ENCODE measurements at regions not wholly inside any gene's neighbourhood (a gene's known extent, or its start where the extent isn't known, plus 50 kb on each side); places are given as distances from the start of the nearest gene placed in this dataset.

GRCh38 chr5:68154119-68154857, 61.3 kb upstream of the PIK3R1 start:
- Histone ChIP-seq H3K9me3 (ENCODE audit: control insufficient read depth in 2 of 3, insufficient read depth in 1 of 3, low read length in 3 of 3) (no peaks in the 10 kb centered on the region), H3K4me1 (ENCODE audit: control insufficient read depth in 2 of 3, insufficient read depth in 2 of 3, low read depth in 1 of 3, low read length in 3 of 3) (no peaks in the 10 kb centered on the region), H3K4me3 (ENCODE audit: low read length in 3 of 3) (no peak overlapping the region), H3K27me3 (ENCODE audit: control insufficient read depth, insufficient read depth, low read length) (no peaks in the 10 kb centered on the region), H3K36me3 (ENCODE audit: control insufficient read depth in 2 of 3, insufficient read depth in 3 of 3, low read length in 3 of 3) (no peaks in the 10 kb centered on the region), H3K9ac (ENCODE audit: low read length in 3 of 3) (no peak overlapping the region), H3K27ac (ENCODE audit: low read depth in 2 of 2, low read length in 2 of 2) (no peak overlapping the region)
- intact Hi-C loops (cut with DNase I) = no loop called here
- DNase-seq (no peak), FAIRE-seq (no peak)
- TF ChIP-seq CTCF (IDR thresholded peaks at IDR 0.05; ENCODE audit: borderline replicate concordance, extremely low read depth, insufficient read depth) = no peak

- H3K36me3 ChIP-seq (ENCODE audit: control insufficient read depth in 2 of 3, insufficient read depth in 3 of 3, low read length in 3 of 3) = no peaks in the 10 kb centered on the region
- no peak overlapping the region for H3K9ac ChIP-seq (ENCODE audit: low read length in 3 of 3)
- H3K27me3 ChIP-seq (ENCODE audit: control insufficient read depth, insufficient read depth, low read length) = no peaks in the 10 kb centered on the region
- intact Hi-C loops (cut with DNase I) = no loop called here
- H3K4me1 ChIP-seq (ENCODE audit: control insufficient read depth in 2 of 3, insufficient read depth in 2 of 3, low read depth in 1 of 3, low read length in 3 of 3) = no peaks in the 10 kb centered on the region
- TF ChIP-seq CTCF (IDR thresholded peaks at IDR 0.05; ENCODE audit: borderline replicate concordance, extremely low read depth, insufficient read depth) = no peak
- DNase-seq (no peak), FAIRE-seq (no peak)
- H3K4me3 ChIP-seq (ENCODE audit: low read length in 3 of 3) = no peak overlapping the region
- H3K27ac ChIP-seq (ENCODE audit: low read depth in 2 of 2, low read length in 2 of 2) = no peak overlapping the region
- no peaks in the 10 kb centered on the region for H3K9me3 ChIP-seq (ENCODE audit: control insufficient read depth in 2 of 3, insufficient read depth in 1 of 3, low read length in 3 of 3)
These were observed 63.7 kb upstream of the PIK3R1 start for GRCh38 chr5:68151812-68152211.

GRCh38 chr5:68149189-68149588, 66.4 kb upstream of the PIK3R1 start:
- no peak overlapping the region for H3K4me3 ChIP-seq (ENCODE audit: low read length in 3 of 3)
- no peak for TF ChIP-seq CTCF (IDR thresholded peaks at IDR 0.05; ENCODE audit: borderline replicate concordance, extremely low read depth, insufficient read depth)
- FAIRE-seq = no peak

DNA sequence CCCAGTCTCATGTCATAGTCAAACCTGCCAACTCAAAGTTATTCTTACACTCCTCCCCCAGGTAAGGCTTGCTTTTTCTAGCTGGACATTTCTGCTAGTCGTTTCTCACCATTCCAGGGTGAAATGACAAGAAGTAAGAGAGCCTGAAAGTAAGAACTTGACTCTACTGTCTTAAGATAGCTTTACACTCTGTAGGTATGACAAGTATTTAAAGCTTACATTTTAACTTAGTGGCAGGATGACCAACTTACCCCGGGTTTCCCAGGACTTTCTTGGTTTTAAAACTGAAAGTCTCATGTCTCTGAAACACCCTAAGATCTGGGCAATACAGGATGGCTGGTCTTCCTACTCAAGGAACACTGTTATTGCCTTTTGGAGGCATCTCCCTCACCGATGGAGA, 67.5 kb upstream of the PIK3R1 start:
- Histone ChIP-seq H3K27me3 (ENCODE audit: control insufficient read depth, insufficient read depth, low read length) (no peaks in the 10 kb centered on the region), H3K4me1 (ENCODE audit: control insufficient read depth in 2 of 3, insufficient read depth in 2 of 3, low read depth in 1 of 3, low read length in 3 of 3) (no peaks in the 10 kb centered on the region), H3K4me3 (ENCODE audit: low read length in 3 of 3) (no peak overlapping the region), H3K9me3 (ENCODE audit: control insufficient read depth in 2 of 3, insufficient read depth in 1 of 3, low read length in 3 of 3) (no peaks in the 10 kb centered on the region), H3K9ac (ENCODE audit: low read length in 3 of 3) (no peak overlapping the region), H3K27ac (ENCODE audit: low read depth in 2 of 2, low read length in 2 of 2) (no peak overlapping the region), H3K36me3 (ENCODE audit: control insufficient read depth in 2 of 3, insufficient read depth in 3 of 3, low read length in 3 of 3) (no peaks in the 10 kb centered on the region)
- intact Hi-C loops (cut with DNase I) = no loop called here
- DNase-seq (no peak), FAIRE-seq (no peak)
- no peak for TF ChIP-seq CTCF (IDR thresholded peaks at IDR 0.05; ENCODE audit: borderline replicate concordance, extremely low read depth, insufficient read depth)

More at GRCh38 chr5:68149189-68149588, 66.4 kb upstream of the PIK3R1 start:
- no peak for DNase-seq
- no peaks in the 10 kb centered on the region for H3K9me3 ChIP-seq (ENCODE audit: control insufficient read depth in 2 of 3, insufficient read depth in 1 of 3, low read length in 3 of 3)
- no peaks in the 10 kb centered on the region for H3K4me1 ChIP-seq (ENCODE audit: control insufficient read depth in 2 of 3, insufficient read depth in 2 of 3, low read depth in 1 of 3, low read length in 3 of 3)
- H3K27ac ChIP-seq (ENCODE audit: low read depth in 2 of 2, low read length in 2 of 2) = no peak overlapping the region
- H3K27me3 ChIP-seq (ENCODE audit: control insufficient read depth, insufficient read depth, low read length) = no peaks in the 10 kb centered on the region
- intact Hi-C loops (cut with DNase I) = no loop called here
- no peaks in the 10 kb centered on the region for H3K36me3 ChIP-seq (ENCODE audit: control insufficient read depth in 2 of 3, insufficient read depth in 3 of 3, low read length in 3 of 3)
- no peak overlapping the region for H3K9ac ChIP-seq (ENCODE audit: low read length in 3 of 3)

Data from kidney (tissue), 13 donors.